ENCODE measurements at regions not wholly inside any gene's neighbourhood (a gene's known extent, or its start where the extent isn't known, plus 50 kb on each side); places are given as distances from the start of the nearest gene placed in this dataset.

GRCh38 chr5:158152136-158152535, 293.2 kb upstream of the CLINT1 start:
- Histone ChIP-seq H3K9ac (ENCODE audit: insufficient read length) (no peak overlapping the region), H3K27ac (no peak overlapping the region), H3K36me3 (ENCODE audit: insufficient read depth, low read length) (no peaks in the 10 kb centered on the region), H3K4me3 (no peak overlapping the region), H3K9me3 (ENCODE audit: low read depth, low read length) (no peaks in the 10 kb centered on the region)
- no peak for DNase-seq (ENCODE audit: low read depth, low spot score)
- TF ChIP-seq EZH2 (IDR thresholded peaks at IDR 0.05) (no peak), FOXP2 (optimal IDR thresholded peaks at IDR 0.05; ENCODE audit: control extremely low read depth, extremely low read length, insufficient read depth) (no peak), POLR2AphosphoS5 (IDR thresholded peaks at IDR 0.05; ENCODE audit: borderline replicate concordance, low read depth, low read length) (no peak)

GRCh38 chr5:158147227-158147626, 288.3 kb upstream of the CLINT1 start:
- H3K9ac ChIP-seq (ENCODE audit: insufficient read length): no peak overlapping the region
- no peak overlapping the region for H3K4me3 ChIP-seq
- TF ChIP-seq POLR2AphosphoS5 (IDR thresholded peaks at IDR 0.05; ENCODE audit: borderline replicate concordance, low read depth, low read length): no peak
- no peak for TF ChIP-seq FOXP2 (optimal IDR thresholded peaks at IDR 0.05; ENCODE audit: control extremely low read depth, extremely low read length, insufficient read depth)
- DNase-seq (ENCODE audit: low read depth, low spot score): no peak
- H3K36me3 ChIP-seq (ENCODE audit: insufficient read depth, low read length): no peaks in the 10 kb centered on the region
- H3K27ac ChIP-seq: no peak overlapping the region
- H3K9me3 ChIP-seq (ENCODE audit: low read depth, low read length): no peaks in the 10 kb centered on the region

DNA sequence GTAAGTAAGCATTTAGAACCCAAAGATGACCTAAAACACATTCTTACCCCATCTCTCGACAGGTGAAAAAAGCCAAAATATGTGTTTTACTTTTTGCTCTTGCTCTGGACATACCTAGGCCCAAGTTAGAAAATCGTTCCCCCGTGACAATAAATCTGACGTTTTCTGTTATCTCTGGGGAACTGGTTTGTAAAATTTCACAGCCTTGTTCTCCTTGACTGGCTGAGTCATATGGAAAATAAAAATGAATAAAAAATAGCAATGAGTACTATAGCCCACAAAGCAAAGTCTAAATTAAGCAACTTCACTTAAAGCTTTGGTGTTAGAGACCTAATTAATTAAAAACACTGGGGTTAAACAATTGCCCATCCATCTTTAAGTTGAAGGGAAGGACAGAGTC, 286.9 kb upstream of the CLINT1 start:
- no peaks in the 10 kb centered on the region for H3K36me3 ChIP-seq (ENCODE audit: insufficient read depth, low read length)
- no peak overlapping the region for H3K9ac ChIP-seq (ENCODE audit: insufficient read length)
- TF ChIP-seq EZH2 (IDR thresholded peaks at IDR 0.05) (no peak), POLR2AphosphoS5 (IDR thresholded peaks at IDR 0.05; ENCODE audit: borderline replicate concordance, low read depth, low read length) (no peak), FOXP2 (optimal IDR thresholded peaks at IDR 0.05; ENCODE audit: control extremely low read depth, extremely low read length, insufficient read depth) (no peak)
- H3K4me3 ChIP-seq: no peak overlapping the region
- H3K9me3 ChIP-seq (ENCODE audit: low read depth, low read length): no peaks in the 10 kb centered on the region
- H3K27ac ChIP-seq: no peak overlapping the region
- DNase-seq (ENCODE audit: low read depth, low spot score): no peak

DNA sequence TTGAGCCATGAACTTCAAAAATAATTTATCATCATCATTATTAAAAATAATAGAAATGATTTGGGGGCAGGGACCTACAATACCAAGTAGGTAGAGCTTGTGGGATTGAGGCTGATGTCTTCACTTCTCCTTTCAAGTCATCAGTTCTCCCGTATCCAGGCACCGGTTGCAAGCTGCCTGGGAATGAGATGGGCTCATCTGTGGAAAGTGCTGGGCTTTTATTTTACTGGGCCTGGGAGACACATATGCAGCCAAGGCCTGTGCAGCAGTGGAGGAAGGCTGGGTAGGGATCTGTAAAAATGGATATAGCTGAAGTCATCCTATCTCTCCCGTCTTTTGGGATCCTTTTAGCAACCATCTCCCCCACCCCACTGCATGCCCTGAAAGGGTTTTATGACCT, 284.1 kb upstream of the CLINT1 start:
- Histone ChIP-seq H3K9ac (ENCODE audit: insufficient read length) (no peak overlapping the region), H3K9me3 (ENCODE audit: low read depth, low read length) (no peaks in the 10 kb centered on the region), H3K4me3 (no peak overlapping the region), H3K27ac (no peak overlapping the region), H3K36me3 (ENCODE audit: insufficient read depth, low read length) (no peaks in the 10 kb centered on the region)
- DNase-seq (ENCODE audit: low read depth, low spot score): no peak
- TF ChIP-seq POLR2AphosphoS5 (IDR thresholded peaks at IDR 0.05; ENCODE audit: borderline replicate concordance, low read depth, low read length) (no peak), FOXP2 (optimal IDR thresholded peaks at IDR 0.05; ENCODE audit: control extremely low read depth, extremely low read length, insufficient read depth) (no peak), EZH2 (IDR thresholded peaks at IDR 0.05) (no peak)

DNA sequence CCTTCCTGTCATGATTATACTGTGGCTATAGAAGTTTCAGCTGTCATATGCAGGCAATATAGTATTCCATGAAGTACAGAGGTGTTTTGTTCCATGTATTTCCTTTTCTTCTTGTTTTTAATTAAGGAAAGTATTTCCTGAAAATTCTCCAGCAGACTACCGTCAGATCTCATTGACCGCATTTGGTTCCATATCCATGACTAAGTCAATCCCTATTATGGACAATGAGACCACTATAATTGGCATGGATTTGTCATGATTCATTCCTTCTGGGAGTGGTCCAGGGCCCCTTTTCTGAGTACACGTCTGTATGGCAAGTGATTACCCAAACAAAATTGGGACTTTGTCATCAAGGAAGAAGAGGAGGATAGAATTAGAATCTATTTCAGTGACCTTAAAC, 283.2 kb upstream of the CLINT1 start:
- Histone ChIP-seq H3K4me3 (no peak overlapping the region), H3K9me3 (ENCODE audit: low read depth, low read length) (no peaks in the 10 kb centered on the region), H3K9ac (ENCODE audit: insufficient read length) (no peak overlapping the region), H3K36me3 (ENCODE audit: insufficient read depth, low read length) (no peaks in the 10 kb centered on the region), H3K27ac (no peak overlapping the region)
- DNase-seq (ENCODE audit: low read depth, low spot score): no peak
- TF ChIP-seq POLR2AphosphoS5 (IDR thresholded peaks at IDR 0.05; ENCODE audit: borderline replicate concordance, low read depth, low read length): no peak
- TF ChIP-seq EZH2 (IDR thresholded peaks at IDR 0.05): no peak

DNA sequence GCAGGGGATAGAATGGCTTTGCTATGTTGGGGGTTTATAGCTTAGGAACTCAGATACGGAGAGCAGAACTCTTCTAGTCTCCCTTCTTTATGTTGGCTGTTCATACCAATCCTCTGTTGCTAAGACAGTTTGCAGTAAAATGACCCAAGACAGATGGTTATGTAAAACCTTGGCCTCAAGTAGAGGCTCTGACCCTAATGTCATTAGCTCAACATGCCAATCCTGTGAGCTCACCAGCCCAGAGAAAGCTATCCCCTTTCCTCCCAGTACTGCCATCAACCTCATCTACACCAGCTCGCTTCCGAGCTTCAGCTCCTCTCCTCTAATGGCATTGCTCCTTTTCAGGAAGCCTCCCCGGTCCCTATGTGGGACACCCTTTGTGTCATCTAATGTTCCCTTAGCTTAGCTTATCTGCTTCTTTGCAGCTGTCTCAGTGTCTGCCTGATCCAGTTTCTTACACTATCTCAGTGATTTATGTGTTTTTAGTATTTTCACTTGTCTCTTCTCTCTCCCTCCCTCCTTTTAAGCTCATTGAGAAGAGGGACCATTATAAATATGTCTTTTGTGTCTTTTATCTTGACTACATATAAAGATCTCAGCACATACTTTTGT, 281.3 kb upstream of the CLINT1 start:
- H3K27ac ChIP-seq: no peak overlapping the region

GRCh38 chr5:158139161-158139560, 280.2 kb upstream of the CLINT1 start:
- H3K9me3 ChIP-seq (ENCODE audit: low read depth, low read length): no peaks in the 10 kb centered on the region
- no peaks in the 10 kb centered on the region for H3K36me3 ChIP-seq (ENCODE audit: insufficient read depth, low read length)
- no peak overlapping the region for H3K27ac ChIP-seq
- no peak for DNase-seq (ENCODE audit: low read depth, low spot score)
- TF ChIP-seq EZH2 (IDR thresholded peaks at IDR 0.05) (no peak), POLR2AphosphoS5 (IDR thresholded peaks at IDR 0.05; ENCODE audit: borderline replicate concordance, low read depth, low read length) (no peak), FOXP2 (optimal IDR thresholded peaks at IDR 0.05; ENCODE audit: control extremely low read depth, extremely low read length, insufficient read depth) (no peak)
- no peak overlapping the region for H3K4me3 ChIP-seq
- no peak overlapping the region for H3K9ac ChIP-seq (ENCODE audit: insufficient read length)

More for the DNA sequence above, 281.3 kb upstream of the CLINT1 start:
- Histone ChIP-seq H3K9ac (ENCODE audit: insufficient read length) (no peak overlapping the region), H3K36me3 (ENCODE audit: insufficient read depth, low read length) (no peaks in the 10 kb centered on the region), H3K9me3 (ENCODE audit: low read depth, low read length) (no peaks in the 10 kb centered on the region), H3K4me3 (no peak overlapping the region)
- TF ChIP-seq FOXP2 (optimal IDR thresholded peaks at IDR 0.05; ENCODE audit: control extremely low read depth, extremely low read length, insufficient read depth) (no peak), EZH2 (IDR thresholded peaks at IDR 0.05) (no peak), POLR2AphosphoS5 (IDR thresholded peaks at IDR 0.05; ENCODE audit: borderline replicate concordance, low read depth, low read length) (no peak)
- DNase-seq (ENCODE audit: low read depth, low spot score): no peak

- Histone ChIP-seq H3K4me3 (no peak overlapping the region), H3K36me3 (ENCODE audit: insufficient read depth, low read length) (no peaks in the 10 kb centered on the region), H3K9me3 (ENCODE audit: low read depth, low read length) (no peaks in the 10 kb centered on the region), H3K27ac (no peak overlapping the region), H3K9ac (ENCODE audit: insufficient read length) (no peak overlapping the region)
- no peak for DNase-seq (ENCODE audit: low read depth, low spot score)
- TF ChIP-seq FOXP2 (optimal IDR thresholded peaks at IDR 0.05; ENCODE audit: control extremely low read depth, extremely low read length, insufficient read depth): no peak
- TF ChIP-seq POLR2AphosphoS5 (IDR thresholded peaks at IDR 0.05; ENCODE audit: borderline replicate concordance, low read depth, low read length): no peak
- no peak for TF ChIP-seq EZH2 (IDR thresholded peaks at IDR 0.05)
Observed at GRCh38 chr5:158135682-158136179, 276.8 kb upstream of the CLINT1 start.

DNA sequence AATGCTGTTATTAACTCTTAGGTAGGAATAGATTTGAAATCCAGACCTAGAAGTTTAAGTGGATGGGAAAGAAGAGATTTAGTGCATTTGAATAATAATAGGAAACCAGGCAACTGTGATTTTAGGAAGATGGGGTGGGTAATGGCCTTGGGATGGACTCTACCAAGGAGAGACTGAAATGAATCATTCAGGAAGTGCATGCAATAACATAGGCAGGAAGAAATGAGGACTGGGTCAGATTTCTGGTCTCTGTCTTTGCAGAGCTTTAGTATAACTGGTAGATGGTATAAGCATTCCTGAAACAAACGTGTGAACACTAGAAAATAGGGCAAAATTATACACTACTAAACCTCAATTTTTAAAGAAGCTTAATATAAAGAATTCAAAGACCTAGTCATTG, 274.4 kb upstream of the CLINT1 start:
- no peak for DNase-seq (ENCODE audit: low read depth, low spot score)
- no peak overlapping the region for H3K27ac ChIP-seq
- H3K36me3 ChIP-seq (ENCODE audit: insufficient read depth, low read length): no peaks in the 10 kb centered on the region
- TF ChIP-seq EZH2 (IDR thresholded peaks at IDR 0.05) (no peak), FOXP2 (optimal IDR thresholded peaks at IDR 0.05; ENCODE audit: control extremely low read depth, extremely low read length, insufficient read depth) (no peak), POLR2AphosphoS5 (IDR thresholded peaks at IDR 0.05; ENCODE audit: borderline replicate concordance, low read depth, low read length) (no peak)
- no peak overlapping the region for H3K9ac ChIP-seq (ENCODE audit: insufficient read length)
- H3K9me3 ChIP-seq (ENCODE audit: low read depth, low read length): no peaks in the 10 kb centered on the region
- no peak overlapping the region for H3K4me3 ChIP-seq

Measured in SK-N-MC (cell line).